ENCODE measurements at regions not wholly inside any gene's neighbourhood (a gene's known extent, or its start where the extent isn't known, plus 50 kb on each side); places are given as distances from the start of the nearest gene placed in this dataset.

DNA sequence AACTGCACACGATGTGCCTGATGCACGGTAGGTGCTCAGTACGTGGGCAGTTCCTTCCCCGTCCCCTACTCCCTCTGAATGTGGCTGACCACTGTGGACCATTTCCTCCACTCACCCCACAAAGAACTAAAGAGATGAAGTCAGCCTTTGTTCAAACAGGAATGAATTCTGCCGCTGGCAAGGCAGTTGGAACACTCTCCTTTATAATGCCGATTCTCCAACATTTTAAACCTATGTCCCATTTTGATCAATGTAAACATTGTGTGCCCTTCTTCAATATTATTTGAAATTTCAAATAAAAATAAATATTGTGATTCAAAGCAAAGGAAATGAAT lies 57.5 kb upstream of the MEF2A start:
- TF ChIP-seq, protein P1, sequence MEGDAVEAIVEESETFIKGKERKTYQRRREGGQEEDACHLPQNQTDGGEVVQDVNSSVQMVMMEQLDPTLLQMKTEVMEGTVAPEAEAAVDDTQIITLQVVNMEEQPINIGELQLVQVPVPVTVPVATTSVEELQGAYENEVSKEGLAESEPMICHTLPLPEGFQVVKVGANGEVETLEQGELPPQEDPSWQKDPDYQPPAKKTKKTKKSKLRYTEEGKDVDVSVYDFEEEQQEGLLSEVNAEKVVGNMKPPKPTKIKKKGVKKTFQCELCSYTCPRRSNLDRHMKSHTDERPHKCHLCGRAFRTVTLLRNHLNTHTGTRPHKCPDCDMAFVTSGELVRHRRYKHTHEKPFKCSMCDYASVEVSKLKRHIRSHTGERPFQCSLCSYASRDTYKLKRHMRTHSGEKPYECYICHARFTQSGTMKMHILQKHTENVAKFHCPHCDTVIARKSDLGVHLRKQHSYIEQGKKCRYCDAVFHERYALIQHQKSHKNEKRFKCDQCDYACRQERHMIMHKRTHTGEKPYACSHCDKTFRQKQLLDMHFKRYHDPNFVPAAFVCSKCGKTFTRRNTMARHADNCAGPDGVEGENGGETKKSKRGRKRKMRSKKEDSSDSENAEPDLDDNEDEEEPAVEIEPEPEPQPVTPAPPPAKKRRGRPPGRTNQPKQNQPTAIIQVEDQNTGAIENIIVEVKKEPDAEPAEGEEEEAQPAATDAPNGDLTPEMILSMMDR (IDR thresholded peaks at IDR 0.05) = no peak
- TF ChIP-seq POLR2A (IDR thresholded peaks at IDR 0.05) (no peak), POLR2AphosphoS5 (IDR thresholded peaks at IDR 0.05) (no peak)
